Activated effector memory CD4-positive, alpha-beta T cell treated with Interleukin-2 at 50 U/mL for 16 hours (primary cell): ENCODE measurements at regions not wholly inside any gene's neighbourhood (a gene's known extent, or its start where the extent isn't known, plus 50 kb on each side); places are given as distances from the start of the nearest gene placed in this dataset.

Source experiments
- DNase-seq: peaks from one replicate; pipeline ENCODE4 v3.0.0-alpha.2; 2020

- no peak for DNase-seq
Measured at GRCh38 chr11:129290966-129291365, 84.7 kb upstream of the BARX2 start.

- no peak for DNase-seq
Measured at GRCh38 chr11:129289350-129290040, 86.2 kb upstream of the BARX2 start.

- DNase-seq: no peak
Measured at GRCh38 chr11:129287920-129288319, 87.7 kb upstream of the BARX2 start.

DNA sequence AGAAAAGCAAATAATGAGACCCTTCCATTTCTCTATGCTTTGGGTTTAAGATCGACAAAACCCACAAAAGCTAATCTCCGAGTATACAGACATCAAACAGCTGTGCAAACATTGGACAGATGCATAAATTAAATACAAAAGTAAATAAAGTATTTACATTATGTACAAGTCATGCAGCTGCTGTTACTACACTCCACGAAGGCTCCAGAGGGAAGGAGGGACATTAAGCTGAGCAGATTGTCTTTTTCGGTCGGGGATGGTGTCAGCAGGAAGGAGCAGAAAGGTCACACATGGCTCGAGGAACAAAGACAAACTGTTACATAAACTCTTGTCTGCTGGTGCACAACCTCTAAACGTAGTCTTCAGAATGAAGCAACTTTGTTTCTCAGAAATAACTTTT, 88.8 kb upstream of the BARX2 start:
- DNase-seq: no peak

DNA sequence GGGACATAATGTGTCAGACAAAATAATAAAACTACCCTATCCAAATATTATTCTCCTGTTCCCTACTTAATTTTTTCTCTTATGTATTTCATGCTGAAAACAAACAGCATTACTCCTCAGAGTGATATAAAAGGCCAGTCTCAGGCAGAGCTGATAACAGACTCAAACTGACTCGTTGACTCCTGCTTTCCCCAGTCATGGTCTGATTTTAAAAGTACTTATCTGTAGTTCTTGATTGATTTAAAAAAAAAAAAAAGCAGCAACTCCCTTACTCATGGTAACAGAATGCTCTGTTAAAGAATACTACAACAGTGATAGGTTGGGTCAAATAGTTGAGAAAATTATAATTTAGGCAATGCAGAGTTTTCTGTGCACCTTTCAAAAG, 90.3 kb upstream of the BARX2 start:
- DNase-seq: no peak

- DNase-seq: no peak
Measured at GRCh38 chr11:129283141-129283540, 91.0 kb upstream of the ARHGAP32 start.

DNA sequence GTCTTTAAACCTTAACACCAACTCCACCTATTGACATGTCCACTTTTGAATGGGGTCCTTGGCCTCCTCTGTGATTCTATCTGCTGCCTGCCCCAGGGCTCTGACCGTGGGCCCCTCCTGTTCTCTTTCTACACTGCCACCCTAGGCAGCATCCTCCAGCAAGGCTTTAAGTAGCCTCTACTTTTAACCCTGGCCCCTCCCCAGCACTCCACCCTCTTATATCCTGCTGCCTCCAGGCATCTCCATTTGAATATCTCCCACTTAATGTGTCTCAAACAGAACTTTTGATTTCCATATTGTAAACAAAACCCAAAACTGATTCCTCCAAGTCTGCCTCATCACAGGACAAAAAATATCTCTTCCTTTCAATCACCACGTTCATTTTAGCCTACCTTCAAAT, 90.5 kb upstream of the ARHGAP32 start:
- DNase-seq: no peak

GRCh38 chr11:129281471-129282415, 89.6 kb upstream of the ARHGAP32 start:
- no peak for DNase-seq

DNA sequence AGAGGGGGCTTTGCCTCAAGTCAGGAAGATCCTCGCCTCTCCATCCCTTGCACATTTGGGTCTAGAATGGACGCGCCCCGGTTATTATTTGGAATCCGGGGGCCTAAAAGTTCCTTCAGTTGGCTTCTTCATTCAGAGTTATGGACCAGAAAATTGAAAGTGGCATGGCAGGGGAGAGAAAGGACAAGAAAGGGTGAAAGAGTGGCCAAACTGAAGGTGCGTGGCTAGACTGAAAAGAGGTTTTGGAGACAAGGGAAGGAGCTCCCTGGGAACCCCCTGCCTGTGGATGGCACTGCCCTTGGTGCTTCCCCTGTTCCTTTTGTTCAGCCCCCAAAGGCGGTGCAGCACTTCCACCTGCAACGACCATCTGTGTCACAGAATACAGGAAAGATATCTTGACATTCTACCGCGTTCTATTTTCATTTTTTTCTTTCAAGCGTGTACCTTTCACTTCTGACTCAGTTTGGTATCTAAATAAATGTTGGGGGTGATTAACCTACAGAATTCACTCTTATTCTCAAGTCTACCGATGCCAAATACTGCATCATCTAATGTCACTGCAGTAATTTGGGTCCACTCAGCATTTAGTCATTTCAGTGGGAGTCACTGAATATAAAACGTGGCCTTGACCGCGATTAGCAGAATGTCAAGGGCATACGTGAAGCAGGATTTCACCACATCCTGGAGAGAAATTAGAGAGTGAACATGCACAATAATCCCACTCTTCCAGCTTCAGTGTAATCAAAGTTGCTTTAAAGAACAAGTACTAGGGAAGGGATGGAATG, 88.1 kb upstream of the ARHGAP32 start:
- no peak for DNase-seq

GRCh38 chr11:129279326-129280026, 87.4 kb upstream of the ARHGAP32 start:
- DNase-seq: peak; percentile 63

GRCh38 chr11:129278586-129279319, 86.6 kb upstream of the ARHGAP32 start:
- no peak for DNase-seq

GRCh38 chr11:129277198-129277843, 85.2 kb upstream of the ARHGAP32 start:
- no peak for DNase-seq

GRCh38 chr11:129275828-129276227, 83.7 kb upstream of the ARHGAP32 start:
- no peak for DNase-seq

GRCh38 chr11:129273944-129274711, 82.0 kb upstream of the ARHGAP32 start:
- DNase-seq: no peak

GRCh38 chr11:129273322-129273721, 81.2 kb upstream of the ARHGAP32 start:
- no peak for DNase-seq

DNA sequence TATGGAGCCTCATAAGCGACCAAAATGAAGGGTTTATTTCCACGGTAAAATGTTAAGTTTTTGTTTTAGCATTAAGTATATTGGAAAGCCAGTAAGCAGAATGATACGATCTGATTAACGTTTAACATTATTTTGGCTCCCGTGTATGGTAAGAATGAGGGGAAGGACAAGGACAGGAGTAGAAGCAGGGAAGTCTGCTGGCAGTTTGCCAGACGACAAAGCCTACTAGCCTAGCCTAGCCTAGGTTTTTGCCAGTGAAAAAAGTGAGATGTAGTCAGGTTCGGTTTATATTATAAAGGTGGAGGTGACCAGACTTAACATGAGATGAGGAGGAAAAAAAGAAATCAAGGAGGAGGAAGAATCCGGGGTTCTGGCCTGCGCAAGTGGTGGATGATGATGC, 78.9 kb upstream of the ARHGAP32 start:
- no peak for DNase-seq

DNA sequence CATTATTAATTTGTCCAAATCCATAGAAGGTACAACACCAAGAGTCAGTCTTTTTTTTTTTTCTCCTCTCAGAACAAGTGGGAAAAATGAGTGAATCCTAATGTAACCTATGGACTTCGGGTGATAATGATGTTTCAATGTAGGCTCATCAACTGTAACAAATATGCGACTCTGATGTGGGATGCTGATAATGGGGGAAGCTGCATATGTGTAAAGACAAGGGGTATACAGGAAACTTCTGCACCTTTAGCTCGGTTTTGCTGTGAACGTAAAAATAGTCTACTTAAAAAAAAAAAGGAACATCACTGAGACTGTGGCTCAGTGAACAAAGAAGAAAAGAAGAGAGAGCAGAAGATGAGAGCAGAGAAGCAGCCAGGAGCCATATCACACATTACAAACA, 78.3 kb upstream of the ARHGAP32 start:
- no peak for DNase-seq

DNA sequence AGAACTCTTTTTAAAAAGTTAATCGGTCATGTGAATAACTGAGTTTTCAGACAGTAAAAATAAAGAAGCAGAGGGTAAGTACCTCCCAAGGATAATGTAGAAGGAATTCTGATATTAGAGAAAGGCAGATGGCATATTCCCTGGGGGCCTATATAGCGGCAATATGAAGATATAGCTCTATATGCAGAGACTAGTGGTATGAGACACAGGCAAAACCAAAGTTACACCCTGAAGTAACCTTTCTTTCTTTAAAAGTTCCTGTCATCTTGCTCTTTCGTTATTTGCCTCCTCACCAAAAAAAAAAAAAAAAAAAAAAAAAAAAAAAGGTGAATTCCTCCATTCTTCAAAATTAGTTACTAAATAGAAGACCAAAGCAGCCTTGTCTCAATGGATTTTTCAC, 76.2 kb upstream of the ARHGAP32 start:
- DNase-seq: no peak

DNA sequence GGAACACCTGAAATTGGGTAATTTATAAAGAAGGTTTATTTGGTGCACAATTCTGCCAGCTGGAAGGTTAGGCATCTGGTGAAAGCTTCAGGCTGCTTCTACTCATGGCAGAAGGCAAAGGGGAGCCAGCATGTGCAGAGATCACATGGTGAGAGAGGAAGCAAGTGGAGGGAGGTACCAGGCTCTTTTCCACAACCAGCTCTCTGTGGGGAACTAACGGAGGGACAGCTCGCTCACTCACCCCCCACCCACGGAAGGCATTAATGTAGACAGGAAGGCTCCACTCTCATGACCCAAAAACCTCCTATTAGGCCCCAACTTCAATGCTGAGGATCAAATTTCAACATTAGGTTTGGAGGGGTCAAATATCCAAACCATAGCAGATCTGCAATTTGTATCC, 75.6 kb upstream of the ARHGAP32 start:
- no peak for DNase-seq

DNA sequence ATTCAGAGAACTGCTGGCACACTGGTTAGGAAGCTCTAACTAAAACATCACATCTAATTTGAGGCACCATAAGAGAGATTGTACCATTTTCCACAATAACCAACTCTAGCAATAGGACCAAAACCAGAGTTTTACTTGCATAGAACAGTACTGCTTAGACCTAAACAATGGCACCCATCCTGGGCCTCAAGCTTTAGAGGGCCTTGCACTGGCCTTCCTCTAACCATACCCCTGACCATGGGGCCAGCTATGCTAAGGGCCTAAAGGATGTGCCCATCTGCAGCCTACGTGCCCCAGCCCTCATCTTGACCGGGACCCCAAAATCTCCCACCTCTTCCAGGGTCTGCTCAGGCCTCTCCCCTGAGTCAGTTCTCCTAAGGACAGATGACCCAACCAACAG, 74.4 kb upstream of the ARHGAP32 start:
- DNase-seq: no peak
